ENCODE measurements at regions not wholly inside any gene's neighbourhood (a gene's known extent, or its start where the extent isn't known, plus 50 kb on each side); places are given as distances from the start of the nearest gene placed in this dataset.

DNA sequence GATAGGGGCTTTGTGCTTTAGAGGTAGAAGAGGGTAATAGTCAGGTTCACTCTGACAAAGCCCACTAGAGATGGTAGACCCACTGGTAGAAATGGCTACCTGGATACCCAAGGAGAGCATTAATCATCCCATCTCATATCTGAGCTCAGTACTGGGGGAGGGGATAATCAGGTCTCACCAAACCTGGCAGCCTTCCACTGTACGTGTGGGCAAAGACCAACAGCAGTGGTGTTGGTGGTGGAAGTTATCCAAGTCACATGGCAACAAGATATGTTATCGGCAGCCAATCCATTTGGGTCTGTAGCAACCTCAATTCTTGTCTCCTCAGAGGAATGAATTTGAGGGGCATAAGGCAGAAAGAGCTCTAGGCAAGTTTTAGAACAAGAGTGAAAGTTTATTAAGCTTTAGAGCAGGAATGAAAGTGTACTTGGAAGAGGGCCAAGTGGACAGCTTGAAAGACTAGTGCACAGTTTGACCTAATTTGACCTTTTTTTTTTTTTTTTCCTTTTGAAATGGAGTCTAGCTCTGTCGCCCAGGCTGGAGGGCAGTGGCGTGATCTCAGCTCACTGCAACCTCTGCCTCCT is 67.0 kb upstream of the CXCL13 start:
- peak; percentile 20 for DNase-seq

Data from DMS79 treated with DMSO at 0.1 percent for 48 hours (cell line).